Caco-2 (cell line): ENCODE measurements at regions not wholly inside any gene's neighbourhood (a gene's known extent, or its start where the extent isn't known, plus 50 kb on each side); places are given as distances from the start of the nearest gene placed in this dataset.

Experiments used
- BruUV-seq: library from RNA; stranded (reverse); fragments of 400-500 nt; replicated peaks from 2 replicates; lab custom pipeline; 2021; lab: Mats Ljungman, UMichigan
- CTCF ChIA-PET: fragments of 300-600 bp; sonication (Branson Sonifier 250); formaldehyde crosslinking; loops from one replicate; lab custom pipeline; 2022; ENCODE audit warnings: antibody characterized with exemption; lab: Charles Lee
- POLR2A ChIA-PET: fragments of 300-600 bp; sonication (Branson Sonifier 250); formaldehyde crosslinking; loops from one replicate; lab custom pipeline; 2022; ENCODE audit warnings: antibody characterized with exemption; lab: Charles Lee
- DNase-seq, 2 experiments: peaks; one replicate each; pipeline versions ENCODE4 v3.0.0 to v3.0.0-alpha.2; 2020 to 2022
- H3K27me3 ChIP-seq: replicated peaks from 2 replicates; pipeline ENCODE4 v1.6.0; 2011; ENCODE audit warnings: low read length; ENCODE audit not compliant: control insufficient read depth, insufficient read depth
- H3K36me3 ChIP-seq: 2 replicates; pipeline ENCODE4 v1.5.1; 2011; ENCODE audit warnings: low read length; ENCODE audit not compliant: control insufficient read depth, insufficient read depth
- H3K4me1 ChIP-seq: fragments of 250-450 bp; sonication (Bioruptor Pico); 2 replicates; pipeline ENCODE4 v1.5.1; 2020; ENCODE audit warnings: mild to moderate bottlenecking
- H3K4me3 ChIP-seq: 2 replicates; pipeline ENCODE4 v1.5.1; 2011; ENCODE audit warnings: low read depth, mild to moderate bottlenecking, control low read depth, low read length
- H3K9me3 ChIP-seq: fragments of 250-450 bp; sonication (Bioruptor Pico); 2 replicates; pipeline ENCODE4 v1.5.1; 2020; ENCODE audit warnings: mild to moderate bottlenecking, moderate library complexity
- H3K27ac Mint-ChIP-seq: one replicate; pipeline ENCODE4 v1.8.0; 2022; ENCODE audit warnings: mixed read lengths; ENCODE audit not compliant: unreplicated experiment
- H3K27me3 Mint-ChIP-seq: one replicate; pipeline ENCODE4 v1.8.0; 2022; ENCODE audit warnings: mixed read lengths; ENCODE audit not compliant: insufficient read depth, unreplicated experiment
- H3K36me3 Mint-ChIP-seq: one replicate; pipeline ENCODE4 v1.8.0; 2022; ENCODE audit warnings: mild to moderate bottlenecking, mixed read lengths; ENCODE audit not compliant: insufficient read depth, unreplicated experiment
- H3K4me1 Mint-ChIP-seq: one replicate; pipeline ENCODE4 v1.8.0; 2022; ENCODE audit warnings: low read depth, mixed read lengths; ENCODE audit not compliant: unreplicated experiment
- H3K4me3 Mint-ChIP-seq: one replicate; pipeline ENCODE4 v1.8.0; 2022; ENCODE audit warnings: mild to moderate bottlenecking, moderate library complexity, mixed read lengths; ENCODE audit not compliant: unreplicated experiment
- H3K9me3 Mint-ChIP-seq: one replicate; pipeline ENCODE4 v1.8.0; 2022; ENCODE audit warnings: mixed read lengths; ENCODE audit not compliant: unreplicated experiment
- intact Hi-C: fragments of 100-400 bp; cut with micrococcal nuclease; formaldehyde crosslinking; loops from one replicate; pipeline ENCODE4 v1.10.0; 2022; ENCODE audit not compliant: unreplicated experiment
- TF ChIP-seq, protein P1 (sequence below), 2 experiments: fragments of 200-600 bp in 1 of 2; IDR thresholded peaks; 1 replicate in 1 of 2; 2 replicates in 1 of 2; pipeline versions ENCODE4 v1.5.1 to v1.8.0; 2011 to 2022; ENCODE audit warnings: antibody characterized with exemption in 1 of 2, control low read depth in 1 of 2, inconsistent platforms in 1 of 2, low read depth in 1 of 2, low read length in 1 of 2, mild to moderate bottlenecking in 1 of 2, moderate library complexity in 1 of 2; ENCODE audit not compliant: insufficient read depth in 1 of 2, severe bottlenecking in 1 of 2, unreplicated experiment in 1 of 2

DNA sequence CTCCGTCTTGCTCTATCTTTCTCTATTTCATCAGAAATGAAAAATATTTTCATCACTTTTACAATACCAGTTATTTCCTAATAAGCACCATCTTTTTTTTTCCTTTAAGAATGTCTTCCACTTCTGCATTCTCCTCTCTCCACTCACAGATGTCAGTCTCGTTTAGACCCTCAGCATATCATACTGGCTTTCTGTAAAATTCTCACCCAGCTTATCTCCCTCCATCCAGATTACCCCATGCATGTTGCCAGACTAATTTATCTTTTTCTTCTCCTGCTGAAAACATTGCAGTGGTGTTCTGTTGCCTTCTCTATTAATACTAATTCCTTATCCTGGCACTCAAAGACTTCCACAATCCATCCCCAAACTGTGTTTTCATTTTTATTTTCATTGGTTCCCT is 513.8 kb upstream of the KLF12 start:
- no peak overlapping the region for H3K4me3 ChIP-seq
- Mint-ChIP-seq H3K27me3 (peaks cover 10% of the 10 kb centered on the region), H3K4me1 (no peaks in the 10 kb centered on the region), H3K27ac (no peak overlapping the region), H3K36me3 (no peaks in the 10 kb centered on the region), H3K4me3 (no peak overlapping the region), H3K9me3 (no peaks in the 10 kb centered on the region)
- no TSS peak for BruUV-seq
- H3K36me3 ChIP-seq: no peaks in the 10 kb centered on the region
- TF ChIP-seq, protein P1, sequence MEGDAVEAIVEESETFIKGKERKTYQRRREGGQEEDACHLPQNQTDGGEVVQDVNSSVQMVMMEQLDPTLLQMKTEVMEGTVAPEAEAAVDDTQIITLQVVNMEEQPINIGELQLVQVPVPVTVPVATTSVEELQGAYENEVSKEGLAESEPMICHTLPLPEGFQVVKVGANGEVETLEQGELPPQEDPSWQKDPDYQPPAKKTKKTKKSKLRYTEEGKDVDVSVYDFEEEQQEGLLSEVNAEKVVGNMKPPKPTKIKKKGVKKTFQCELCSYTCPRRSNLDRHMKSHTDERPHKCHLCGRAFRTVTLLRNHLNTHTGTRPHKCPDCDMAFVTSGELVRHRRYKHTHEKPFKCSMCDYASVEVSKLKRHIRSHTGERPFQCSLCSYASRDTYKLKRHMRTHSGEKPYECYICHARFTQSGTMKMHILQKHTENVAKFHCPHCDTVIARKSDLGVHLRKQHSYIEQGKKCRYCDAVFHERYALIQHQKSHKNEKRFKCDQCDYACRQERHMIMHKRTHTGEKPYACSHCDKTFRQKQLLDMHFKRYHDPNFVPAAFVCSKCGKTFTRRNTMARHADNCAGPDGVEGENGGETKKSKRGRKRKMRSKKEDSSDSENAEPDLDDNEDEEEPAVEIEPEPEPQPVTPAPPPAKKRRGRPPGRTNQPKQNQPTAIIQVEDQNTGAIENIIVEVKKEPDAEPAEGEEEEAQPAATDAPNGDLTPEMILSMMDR (IDR thresholded peaks at IDR 0.05; ENCODE audit: insufficient read depth in 1 of 2, low read depth in 1 of 2, low read length in 1 of 2, severe bottlenecking in 1 of 2, unreplicated experiment in 1 of 2): no peak
- H3K4me1 ChIP-seq: no peaks in the 10 kb centered on the region
- H3K9me3 ChIP-seq: no peaks in the 10 kb centered on the region
- no peak for DNase-seq
- intact Hi-C loops: no loop called here
- no peaks in the 10 kb centered on the region for H3K27me3 ChIP-seq
- POLR2A ChIA-PET: no interaction called here
- CTCF ChIA-PET: no interaction called here

DNA sequence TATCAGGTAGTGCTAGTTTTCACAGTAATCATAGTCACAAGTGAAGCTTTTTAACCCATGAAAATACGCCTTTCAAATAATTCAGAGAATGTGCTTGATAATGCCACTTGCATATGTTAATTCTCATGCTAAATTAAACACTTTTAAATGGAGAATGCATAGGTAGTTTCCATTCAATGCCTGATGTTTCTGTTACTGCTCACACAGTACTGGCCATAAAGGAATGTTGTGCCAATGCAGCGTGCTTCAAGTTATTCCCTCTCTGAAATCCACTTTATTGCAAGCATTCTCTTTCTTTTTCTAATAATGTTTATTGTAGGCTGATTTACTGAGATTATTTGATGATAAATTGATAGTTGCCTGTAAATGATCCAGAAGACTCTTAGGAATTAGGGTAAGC is 513.0 kb upstream of the KLF12 start:
- Histone ChIP-seq H3K27me3 (no peaks in the 10 kb centered on the region), H3K4me1 (no peaks in the 10 kb centered on the region), H3K36me3 (no peaks in the 10 kb centered on the region), H3K9me3 (no peaks in the 10 kb centered on the region), H3K4me3 (no peak overlapping the region)
- no peak for DNase-seq
- no peak overlapping the region for H3K4me3 Mint-ChIP-seq
- BruUV-seq: no TSS peak
- no peak overlapping the region for H3K27ac Mint-ChIP-seq
- TF ChIP-seq, protein P1 (IDR thresholded peaks at IDR 0.05; ENCODE audit: insufficient read depth in 1 of 2, low read depth in 1 of 2, low read length in 1 of 2, severe bottlenecking in 1 of 2, unreplicated experiment in 1 of 2): no peak
- H3K27me3 Mint-ChIP-seq: peaks cover 10% of the 10 kb centered on the region
- POLR2A ChIA-PET: no interaction called here
- H3K9me3 Mint-ChIP-seq: no peaks in the 10 kb centered on the region
- H3K4me1 Mint-ChIP-seq: no peaks in the 10 kb centered on the region
- no peaks in the 10 kb centered on the region for H3K36me3 Mint-ChIP-seq
- CTCF ChIA-PET: no interaction called here
- intact Hi-C loops: no loop called here

DNA sequence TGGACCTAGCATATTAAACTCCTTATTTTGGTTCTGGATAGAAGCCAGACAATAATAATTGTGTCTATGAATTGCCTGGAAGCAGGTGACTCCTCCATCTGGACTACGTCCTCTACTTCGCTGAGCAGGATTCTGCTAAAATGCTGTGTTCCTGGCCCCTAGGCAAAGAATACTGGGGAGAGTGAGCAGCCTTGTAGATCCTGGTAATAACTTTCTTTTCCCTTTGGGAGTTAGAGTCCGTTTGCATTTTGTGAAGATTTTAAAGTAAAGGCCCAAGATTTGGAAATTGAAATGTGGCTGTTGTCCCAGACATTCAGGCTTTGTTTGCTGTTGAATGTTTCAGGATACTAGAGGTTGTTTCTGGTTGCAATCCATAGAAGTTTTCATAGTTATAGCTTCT is 511.9 kb upstream of the KLF12 start:
- intact Hi-C loops: no loop called here
- H3K27me3 Mint-ChIP-seq: peaks cover 11% of the 10 kb centered on the region
- POLR2A ChIA-PET: no interaction called here
- no peak for DNase-seq
- CTCF ChIA-PET: no interaction called here
- Histone ChIP-seq H3K36me3 (no peaks in the 10 kb centered on the region), H3K4me1 (no peaks in the 10 kb centered on the region), H3K27me3 (no peaks in the 10 kb centered on the region), H3K4me3 (no peak overlapping the region), H3K9me3 (no peaks in the 10 kb centered on the region)
- TF ChIP-seq, protein P1 (IDR thresholded peaks at IDR 0.05; ENCODE audit: insufficient read depth in 1 of 2, low read depth in 1 of 2, low read length in 1 of 2, severe bottlenecking in 1 of 2, unreplicated experiment in 1 of 2): no peak
- H3K4me1 Mint-ChIP-seq: no peaks in the 10 kb centered on the region
- no TSS peak for BruUV-seq
- no peaks in the 10 kb centered on the region for H3K36me3 Mint-ChIP-seq
- H3K27ac Mint-ChIP-seq: no peak overlapping the region
- no peaks in the 10 kb centered on the region for H3K9me3 Mint-ChIP-seq
- H3K4me3 Mint-ChIP-seq: no peak overlapping the region
